NCI-H1105 treated with DMSO at 0.1 percent for 48 hours (cell line): ENCODE measurements at regions not wholly inside any gene's neighbourhood (a gene's known extent, or its start where the extent isn't known, plus 50 kb on each side); places are given as distances from the start of the nearest gene placed in this dataset.
A peak's percentile ranks its signal among the peaks of the same experiment; 100 is the strongest.
"Not testable (repeated sequence)": the region's sequence is repeated elsewhere in the genome, so short reads cannot be mapped to it uniquely, and the experiment has no call there.

Experiments used
- DNase-seq: peaks from one replicate; lab custom pipeline; 2025; lab: John Stamatoyannopoulos, UW

GRCh38 chr2:228589115-228589514 is 407.6 kb upstream of the SPHKAP start:
- DNase-seq: no peak

GRCh38 chr2:228581731-228582130 is 400.2 kb upstream of the SPHKAP start:
- no peak for DNase-seq

- DNase-seq: peak; percentile 8
Measured at GRCh38 chr2:228575897-228576296, 394.4 kb upstream of the SPHKAP start.

- not testable (repeated sequence) for DNase-seq
Measured at GRCh38 chr2:228568275-228568674, 386.8 kb upstream of the SPHKAP start.

GRCh38 chr2:228561816-228562215 is 380.3 kb upstream of the SPHKAP start:
- no peak for DNase-seq

- no peak for DNase-seq
Measured at GRCh38 chr2:228559774-228560415, 378.4 kb upstream of the SPHKAP start.

GRCh38 chr2:228556717-228557116 is 375.2 kb upstream of the SPHKAP start:
- no peak for DNase-seq

- no peak for DNase-seq
Measured at GRCh38 chr2:228549441-228550007, 368.0 kb upstream of the SPHKAP start.

- no peak for DNase-seq
Measured at GRCh38 chr2:228548230-228548629, 366.7 kb upstream of the SPHKAP start.

- no peak for DNase-seq
Measured at GRCh38 chr2:228545748-228546145, 364.3 kb upstream of the SPHKAP start.

- DNase-seq: no peak
Measured at GRCh38 chr2:228545041-228545747, 363.7 kb upstream of the SPHKAP start.

GRCh38 chr2:228543117-228543516 is 361.6 kb upstream of the SPHKAP start:
- no peak for DNase-seq

GRCh38 chr2:228542277-228542676 is 360.8 kb upstream of the SPHKAP start:
- DNase-seq: no peak

- DNase-seq: no peak
Measured at GRCh38 chr2:228541789-228542188, 360.3 kb upstream of the SPHKAP start.

- no peak for DNase-seq
Measured at GRCh38 chr2:228540976-228541375, 359.5 kb upstream of the SPHKAP start.

GRCh38 chr2:228535396-228535795 is 353.9 kb upstream of the SPHKAP start:
- DNase-seq: no peak

GRCh38 chr2:228533156-228533555 is 351.7 kb upstream of the SPHKAP start:
- DNase-seq: no peak

GRCh38 chr2:228532233-228532632 is 350.7 kb upstream of the SPHKAP start:
- DNase-seq: no peak

GRCh38 chr2:228527197-228527881 is 345.9 kb upstream of the SPHKAP start:
- no peak for DNase-seq

- no peak for DNase-seq
Measured at GRCh38 chr2:228526687-228527086, 345.2 kb upstream of the SPHKAP start.

GRCh38 chr2:228522977-228523376 is 341.5 kb upstream of the SPHKAP start:
- no peak for DNase-seq

GRCh38 chr2:228522276-228522675 is 340.8 kb upstream of the SPHKAP start:
- DNase-seq: no peak

- no peak for DNase-seq
Measured at GRCh38 chr2:228519561-228519960, 338.1 kb upstream of the SPHKAP start.
